SK-N-SH (cell line): ENCODE measurements at regions not wholly inside any gene's neighbourhood (a gene's known extent, or its start where the extent isn't known, plus 50 kb on each side); places are given as distances from the start of the nearest gene placed in this dataset.

ENCODE experiments used
- ELF1 ChIP-seq: IDR thresholded peaks from 2 replicates; pipeline ENCODE4 v1.4.0; 2012
- EP300 ChIP-seq, 2 experiments: IDR thresholded peaks; 2 replicates each; pipeline versions ENCODE4 v1.4.0 to v1.6.1; 2012; ENCODE audit warnings: borderline replicate concordance in 1 of 2, low read depth in 1 of 2, low read length in 1 of 2
- GABPA ChIP-seq: IDR thresholded peaks from 2 replicates; pipeline ENCODE4 v1.4.0; 2012; ENCODE audit warnings: low read depth, mild to moderate bottlenecking
- SMC3 ChIP-seq: IDR thresholded peaks from 2 replicates; pipeline ENCODE4 v1.6.1; 2012; ENCODE audit warnings: low read depth, low read length, improper control_type of control experiment
- TF ChIP-seq, protein P1 (sequence below): fragments of 200-600 bp; sonication (generic); IDR thresholded peaks from 2 replicates; pipeline ENCODE4 v1.6.1; 2017; ENCODE audit warnings: antibody characterized with exemption, mild to moderate bottlenecking, moderate library complexity
- TF ChIP-seq, protein P2 (sequence below): IDR thresholded peaks from 2 replicates; pipeline ENCODE4 v1.6.1; 2012; ENCODE audit warnings: mild to moderate bottlenecking, low read depth, low read length, moderate library complexity

DNA sequence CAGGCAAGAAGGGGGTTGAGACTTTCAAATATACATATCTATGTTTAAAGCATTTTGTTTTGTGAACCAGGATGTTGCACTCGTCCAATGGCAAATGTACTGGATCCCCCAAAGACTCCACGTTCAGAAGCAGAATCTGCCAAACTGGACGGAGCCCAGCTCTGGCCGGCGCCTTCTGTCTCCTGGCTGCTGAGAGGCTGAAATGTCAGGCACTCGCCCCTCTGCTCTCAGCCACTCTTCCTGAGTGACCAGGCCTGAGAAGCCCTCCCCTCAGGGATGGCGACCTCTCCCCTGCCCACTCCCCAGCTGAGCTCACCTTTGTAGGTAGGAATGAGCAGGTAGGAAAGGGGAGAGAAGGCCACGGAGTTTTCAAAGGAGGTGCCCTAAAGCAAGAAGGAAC lies 187.5 kb upstream of the FOXF1 start:
- TF ChIP-seq, protein P1, sequence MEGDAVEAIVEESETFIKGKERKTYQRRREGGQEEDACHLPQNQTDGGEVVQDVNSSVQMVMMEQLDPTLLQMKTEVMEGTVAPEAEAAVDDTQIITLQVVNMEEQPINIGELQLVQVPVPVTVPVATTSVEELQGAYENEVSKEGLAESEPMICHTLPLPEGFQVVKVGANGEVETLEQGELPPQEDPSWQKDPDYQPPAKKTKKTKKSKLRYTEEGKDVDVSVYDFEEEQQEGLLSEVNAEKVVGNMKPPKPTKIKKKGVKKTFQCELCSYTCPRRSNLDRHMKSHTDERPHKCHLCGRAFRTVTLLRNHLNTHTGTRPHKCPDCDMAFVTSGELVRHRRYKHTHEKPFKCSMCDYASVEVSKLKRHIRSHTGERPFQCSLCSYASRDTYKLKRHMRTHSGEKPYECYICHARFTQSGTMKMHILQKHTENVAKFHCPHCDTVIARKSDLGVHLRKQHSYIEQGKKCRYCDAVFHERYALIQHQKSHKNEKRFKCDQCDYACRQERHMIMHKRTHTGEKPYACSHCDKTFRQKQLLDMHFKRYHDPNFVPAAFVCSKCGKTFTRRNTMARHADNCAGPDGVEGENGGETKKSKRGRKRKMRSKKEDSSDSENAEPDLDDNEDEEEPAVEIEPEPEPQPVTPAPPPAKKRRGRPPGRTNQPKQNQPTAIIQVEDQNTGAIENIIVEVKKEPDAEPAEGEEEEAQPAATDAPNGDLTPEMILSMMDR, result no peak
- no peak for TF ChIP-seq GABPA
- no peak for TF ChIP-seq ELF1
- TF ChIP-seq, protein P2, sequence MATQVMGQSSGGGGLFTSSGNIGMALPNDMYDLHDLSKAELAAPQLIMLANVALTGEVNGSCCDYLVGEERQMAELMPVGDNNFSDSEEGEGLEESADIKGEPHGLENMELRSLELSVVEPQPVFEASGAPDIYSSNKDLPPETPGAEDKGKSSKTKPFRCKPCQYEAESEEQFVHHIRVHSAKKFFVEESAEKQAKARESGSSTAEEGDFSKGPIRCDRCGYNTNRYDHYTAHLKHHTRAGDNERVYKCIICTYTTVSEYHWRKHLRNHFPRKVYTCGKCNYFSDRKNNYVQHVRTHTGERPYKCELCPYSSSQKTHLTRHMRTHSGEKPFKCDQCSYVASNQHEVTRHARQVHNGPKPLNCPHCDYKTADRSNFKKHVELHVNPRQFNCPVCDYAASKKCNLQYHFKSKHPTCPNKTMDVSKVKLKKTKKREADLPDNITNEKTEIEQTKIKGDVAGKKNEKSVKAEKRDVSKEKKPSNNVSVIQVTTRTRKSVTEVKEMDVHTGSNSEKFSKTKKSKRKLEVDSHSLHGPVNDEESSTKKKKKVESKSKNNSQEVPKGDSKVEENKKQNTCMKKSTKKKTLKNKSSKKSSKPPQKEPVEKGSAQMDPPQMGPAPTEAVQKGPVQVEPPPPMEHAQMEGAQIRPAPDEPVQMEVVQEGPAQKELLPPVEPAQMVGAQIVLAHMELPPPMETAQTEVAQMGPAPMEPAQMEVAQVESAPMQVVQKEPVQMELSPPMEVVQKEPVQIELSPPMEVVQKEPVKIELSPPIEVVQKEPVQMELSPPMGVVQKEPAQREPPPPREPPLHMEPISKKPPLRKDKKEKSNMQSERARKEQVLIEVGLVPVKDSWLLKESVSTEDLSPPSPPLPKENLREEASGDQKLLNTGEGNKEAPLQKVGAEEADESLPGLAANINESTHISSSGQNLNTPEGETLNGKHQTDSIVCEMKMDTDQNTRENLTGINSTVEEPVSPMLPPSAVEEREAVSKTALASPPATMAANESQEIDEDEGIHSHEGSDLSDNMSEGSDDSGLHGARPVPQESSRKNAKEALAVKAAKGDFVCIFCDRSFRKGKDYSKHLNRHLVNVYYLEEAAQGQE, result no peak
- TF ChIP-seq SMC3, result no peak
- no peak for TF ChIP-seq EP300 (IDR thresholded peaks at IDR 0.05; ENCODE audit: borderline replicate concordance in 1 of 2, low read depth in 1 of 2, low read length in 1 of 2)
